ENCODE measurements at regions not wholly inside any gene's neighbourhood (a gene's known extent, or its start where the extent isn't known, plus 50 kb on each side); places are given as distances from the start of the nearest gene placed in this dataset.
"Not testable (repeated sequence)": the region's sequence is repeated elsewhere in the genome, so short reads cannot be mapped to it uniquely, and the experiment has no call there.

DNA sequence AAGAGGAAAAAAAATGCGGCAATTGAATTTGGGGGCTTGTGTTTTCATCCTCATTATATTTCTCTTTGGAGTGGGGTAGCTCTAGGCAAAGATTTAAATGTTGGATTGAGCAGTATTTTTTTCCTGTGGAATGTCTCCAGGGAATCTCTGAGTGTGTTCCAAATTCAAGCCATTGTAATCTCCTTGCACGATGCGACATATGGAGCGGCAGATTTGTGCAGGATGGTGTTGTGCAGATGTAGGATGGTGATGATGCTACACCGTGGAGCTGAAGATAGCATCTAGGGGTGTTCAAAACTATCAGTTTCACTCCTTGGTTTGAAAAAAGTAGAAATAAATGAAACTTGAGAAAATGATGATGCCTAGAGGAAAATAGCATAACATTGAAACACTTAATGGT, 777.5 kb upstream of the EPHA7 start:
- no peak for DNase-seq

DNA sequence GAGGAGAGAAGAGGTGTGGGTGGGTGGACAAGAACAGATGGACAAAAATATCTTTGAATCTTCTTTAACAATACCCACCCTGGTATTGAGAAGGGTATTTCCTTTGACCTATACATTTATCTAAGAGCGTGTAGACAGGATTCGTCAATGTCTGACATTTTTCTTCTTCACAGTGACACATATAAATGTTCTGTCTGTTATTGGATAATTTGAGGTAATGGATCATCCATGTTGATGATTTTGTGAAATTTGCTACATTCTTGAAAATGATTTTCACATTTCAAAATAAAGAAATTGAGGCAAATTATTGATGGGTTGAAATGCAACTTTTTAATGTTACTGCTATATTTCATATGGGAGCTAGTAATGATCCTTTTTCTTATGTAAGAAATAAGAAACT, 770.7 kb upstream of the EPHA7 start:
- DNase-seq, result no peak

GRCh38 chr6:94184666-94185464, 765.5 kb upstream of the EPHA7 start:
- DNase-seq, result no peak

DNA sequence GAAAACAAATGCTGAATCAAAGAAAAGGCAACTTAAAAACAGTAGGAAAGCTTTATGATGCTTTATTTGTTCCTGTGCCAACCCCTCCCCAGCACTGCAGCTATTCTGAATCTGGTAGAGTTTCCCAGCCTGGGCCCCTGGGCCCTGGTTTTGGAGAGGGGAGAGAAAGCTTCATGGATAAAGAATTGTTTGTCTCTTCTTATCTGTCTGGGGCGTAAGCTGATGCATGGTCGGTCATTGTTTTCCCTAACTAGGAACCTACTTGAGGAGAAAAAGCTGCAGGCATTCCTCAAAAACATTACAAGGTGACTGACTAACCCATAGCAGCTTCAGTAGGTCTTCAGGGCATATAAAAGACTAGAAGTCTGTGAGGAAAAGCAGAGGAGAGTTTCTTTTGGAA, 758.1 kb upstream of the EPHA7 start:
- no peak for DNase-seq

- DNase-seq, result no peak
Observed at GRCh38 chr6:94175465-94175864, 756.1 kb upstream of the EPHA7 start.

GRCh38 chr6:94163877-94164276, 744.5 kb upstream of the EPHA7 start:
- DNase-seq, result no peak

GRCh38 chr6:94150886-94151285, 731.5 kb upstream of the EPHA7 start:
- DNase-seq, result no peak

GRCh38 chr6:94144807-94145206, 725.4 kb upstream of the EPHA7 start:
- DNase-seq, result no peak

DNA sequence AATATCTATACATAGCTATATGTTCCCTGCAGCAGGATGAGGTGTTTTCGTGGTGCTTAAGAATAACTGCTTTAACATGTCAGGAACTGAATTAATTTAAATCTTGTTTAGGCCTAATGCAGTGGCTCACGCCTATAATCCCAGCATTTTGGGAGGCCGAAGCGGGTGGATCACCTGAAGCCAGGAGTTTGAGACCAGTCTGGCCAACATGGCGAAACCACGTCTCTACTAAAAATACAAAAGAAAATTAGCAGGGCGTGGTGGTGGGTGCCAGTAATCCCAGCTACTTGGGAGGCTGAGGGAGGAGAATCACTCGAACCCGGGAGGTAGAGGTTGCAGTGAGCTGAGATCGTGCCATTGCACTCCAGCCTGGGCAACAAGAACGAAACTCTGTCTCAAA, 717.8 kb upstream of the EPHA7 start:
- DNase-seq, result not testable (repeated sequence)

- DNase-seq, result no peak
Observed at GRCh38 chr6:94133106-94133505, 713.7 kb upstream of the EPHA7 start.

- no peak for DNase-seq
Observed at GRCh38 chr6:94131271-94131670, 711.9 kb upstream of the EPHA7 start.

DNA sequence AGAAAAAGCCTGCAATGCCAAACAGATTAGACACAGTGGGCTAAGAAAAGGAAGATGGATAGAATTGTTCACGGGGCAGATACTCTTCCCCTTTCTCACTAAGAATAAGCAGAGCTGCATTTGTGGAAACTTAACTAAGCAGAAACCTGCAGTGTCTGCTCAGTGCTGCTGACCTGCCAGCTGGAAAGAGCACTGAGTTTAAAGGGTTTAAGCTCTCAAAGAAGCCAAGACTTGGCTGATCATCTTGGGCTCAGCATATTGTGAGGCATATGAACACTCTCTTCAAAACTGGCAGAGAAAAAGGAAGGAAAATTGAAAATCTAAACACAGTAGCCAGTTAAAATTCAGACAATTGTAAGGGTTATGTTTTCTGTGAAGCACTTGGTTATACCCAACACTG, 711.1 kb upstream of the EPHA7 start:
- no peak for DNase-seq

DNA sequence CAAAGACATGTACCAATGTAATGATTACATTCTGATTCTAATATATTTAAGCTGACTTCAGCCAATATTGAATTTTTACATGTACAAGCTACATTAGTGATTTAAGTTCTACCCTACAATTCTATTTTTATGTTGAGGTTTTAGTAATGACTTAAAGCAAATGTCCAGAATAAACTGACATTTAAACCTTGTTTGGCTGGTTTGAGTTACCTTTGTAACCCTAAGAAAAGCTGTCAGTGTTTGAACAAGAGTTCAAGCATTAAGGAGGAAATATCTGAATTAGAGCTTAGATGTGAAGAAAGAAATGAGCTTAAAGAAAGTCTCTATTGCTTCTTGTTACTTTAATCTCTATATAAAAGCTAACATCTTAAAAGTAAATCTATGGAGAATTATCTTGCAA, 710.6 kb upstream of the EPHA7 start:
- DNase-seq, result no peak

DNA sequence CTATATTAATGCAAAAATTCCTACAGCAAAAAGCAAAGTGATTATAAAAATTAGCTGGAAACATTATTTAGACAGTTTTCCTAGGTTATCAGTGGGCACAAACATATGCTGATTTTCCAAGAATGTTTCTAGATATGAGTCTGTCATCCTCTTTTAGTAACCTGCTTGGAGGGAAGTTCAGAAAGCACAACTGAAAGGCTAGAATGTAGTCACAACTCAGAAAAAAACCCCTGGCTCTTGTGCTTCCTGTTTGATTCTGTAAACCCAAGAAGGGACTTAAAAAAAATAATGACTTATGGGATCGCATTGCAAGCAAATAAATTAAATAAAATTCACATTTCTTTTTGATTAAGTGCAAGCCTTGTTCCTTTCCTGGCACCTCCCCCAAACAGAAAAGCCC, 708.4 kb upstream of the EPHA7 start:
- DNase-seq, result no peak

GRCh38 chr6:94124333-94124732, 705.0 kb upstream of the EPHA7 start:
- no peak for DNase-seq

DNA sequence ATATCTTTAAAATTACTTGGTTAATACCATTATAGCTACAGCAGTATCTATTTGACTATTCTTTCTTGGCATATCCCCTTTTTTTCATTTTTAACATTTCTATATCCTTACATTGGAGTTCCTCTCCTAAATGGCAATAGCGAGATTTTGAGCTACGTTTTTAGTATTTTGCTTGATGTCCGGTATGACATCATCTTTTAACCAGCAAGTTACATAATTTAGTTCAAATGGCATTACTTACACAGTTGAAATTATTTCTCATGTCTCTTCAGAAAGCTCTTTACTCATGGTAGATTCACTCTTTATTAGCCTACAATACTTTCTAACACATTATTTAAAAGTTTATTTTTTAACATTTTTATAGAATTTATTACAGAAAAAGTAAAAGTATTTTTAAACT, 701.7 kb upstream of the EPHA7 start:
- DNase-seq, result no peak

DNA sequence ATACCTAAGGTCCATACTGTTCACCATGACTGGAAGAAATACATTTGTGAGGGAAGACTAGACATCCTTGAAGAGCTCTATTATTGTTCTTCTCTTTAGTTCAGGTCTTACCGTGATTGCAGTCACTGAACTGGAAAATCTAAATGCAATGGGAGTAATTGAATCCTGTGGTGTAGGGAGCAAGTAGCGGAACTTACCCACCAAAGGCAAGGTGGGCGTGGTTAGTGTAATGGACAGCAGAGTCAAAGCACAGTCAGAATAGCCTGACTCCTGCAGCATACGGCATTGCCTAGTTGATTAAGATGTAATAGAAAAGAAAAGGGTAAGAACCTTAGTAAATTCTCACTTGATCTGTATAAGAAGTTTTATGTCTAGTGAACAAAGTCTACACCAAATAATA, 679.7 kb upstream of the EPHA7 start:
- no peak for DNase-seq

- no peak for DNase-seq
Observed at GRCh38 chr6:94095961-94096360, 676.6 kb upstream of the EPHA7 start.

DNA sequence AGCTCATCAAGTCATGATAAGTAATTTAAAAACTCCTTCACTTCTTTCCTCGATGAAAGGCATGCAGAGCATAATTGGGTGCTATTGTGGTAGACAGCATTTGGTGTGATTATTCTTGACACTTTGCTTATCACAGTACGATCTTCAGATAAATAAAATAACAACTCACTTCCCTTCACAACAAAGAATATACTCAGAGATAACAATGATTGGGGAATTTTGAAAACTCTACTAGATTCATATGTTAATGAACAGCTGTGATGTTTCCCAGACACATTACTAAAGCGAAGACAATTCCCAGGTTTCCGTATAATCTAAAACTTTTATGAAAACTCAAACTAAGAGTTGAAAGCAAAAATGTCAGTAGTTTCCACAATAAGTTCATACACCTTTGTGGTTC, 670.6 kb upstream of the EPHA7 start:
- no peak for DNase-seq

GRCh38 chr6:94088870-94089269, 669.5 kb upstream of the EPHA7 start:
- no peak for DNase-seq

DNA sequence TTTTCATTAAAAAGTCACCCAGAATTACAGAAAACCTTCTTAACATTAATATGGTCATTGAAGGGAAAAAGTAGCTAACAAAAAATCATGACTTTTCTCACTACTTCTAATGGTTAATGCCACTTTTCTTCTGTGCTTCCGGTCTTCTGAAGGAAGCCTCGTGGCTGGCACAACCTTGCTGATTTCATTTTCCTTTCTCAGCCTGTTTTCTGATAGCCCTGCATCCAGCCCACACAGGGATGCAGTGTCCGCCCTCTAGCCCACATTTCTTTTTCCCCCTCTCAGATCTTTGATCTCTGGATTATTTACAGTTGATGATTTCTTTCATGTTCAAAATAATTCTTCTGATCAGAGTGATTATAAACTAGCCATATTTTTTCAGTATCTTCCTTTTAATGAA, 655.4 kb upstream of the EPHA7 start:
- DNase-seq, result no peak

GRCh38 chr6:94071835-94072234, 652.5 kb upstream of the EPHA7 start:
- no peak for DNase-seq

GRCh38 chr6:94065707-94066337, 646.5 kb upstream of the EPHA7 start:
- DNase-seq, result no peak

DNA sequence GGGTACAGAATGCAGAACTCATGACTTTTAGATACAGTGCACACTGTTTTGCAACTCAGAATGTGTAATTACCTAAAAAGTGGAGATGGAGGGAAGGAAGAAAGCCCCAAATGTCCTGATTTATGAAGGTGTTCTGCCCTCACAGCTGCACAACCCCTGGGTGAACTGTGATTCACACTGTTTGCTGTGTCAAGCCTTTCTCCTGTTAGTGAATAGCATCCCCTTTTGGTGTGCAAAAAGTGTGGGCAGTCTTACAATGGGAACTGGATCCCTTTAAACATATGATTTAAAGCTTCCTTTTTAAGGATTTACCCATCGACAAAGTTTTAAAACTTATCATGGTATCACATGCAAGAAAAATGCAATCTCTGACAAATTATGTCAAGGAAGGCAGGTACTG, 633.4 kb upstream of the EPHA7 start:
- no peak for DNase-seq

- no peak for DNase-seq
Observed at GRCh38 chr6:94050515-94050914, 631.2 kb upstream of the EPHA7 start.

All from SW 1271 (cell line).